ENCODE measurements at regions not wholly inside any gene's neighbourhood (a gene's known extent, or its start where the extent isn't known, plus 50 kb on each side); places are given as distances from the start of the nearest gene placed in this dataset.

DNA sequence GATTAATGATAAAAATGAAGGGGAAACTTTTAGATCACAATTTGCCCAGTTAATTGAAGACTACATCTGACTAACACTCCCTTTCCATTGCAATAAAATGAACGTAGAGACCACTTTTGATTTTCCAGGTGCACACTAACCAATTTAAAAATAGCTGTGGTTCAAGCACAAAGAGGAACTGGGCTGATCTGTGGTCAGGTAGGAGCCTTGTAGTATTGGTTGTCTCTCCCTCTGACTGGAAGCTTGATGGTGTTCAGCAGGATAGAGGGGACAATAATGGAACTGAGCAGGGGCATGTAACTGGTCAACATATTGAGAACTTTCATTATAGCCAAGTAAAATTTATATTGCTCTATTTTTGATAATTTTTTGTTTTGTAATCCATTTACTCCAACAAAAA lies 886.8 kb upstream of the SEMA6A start:
- TF ChIP-seq, protein P1, sequence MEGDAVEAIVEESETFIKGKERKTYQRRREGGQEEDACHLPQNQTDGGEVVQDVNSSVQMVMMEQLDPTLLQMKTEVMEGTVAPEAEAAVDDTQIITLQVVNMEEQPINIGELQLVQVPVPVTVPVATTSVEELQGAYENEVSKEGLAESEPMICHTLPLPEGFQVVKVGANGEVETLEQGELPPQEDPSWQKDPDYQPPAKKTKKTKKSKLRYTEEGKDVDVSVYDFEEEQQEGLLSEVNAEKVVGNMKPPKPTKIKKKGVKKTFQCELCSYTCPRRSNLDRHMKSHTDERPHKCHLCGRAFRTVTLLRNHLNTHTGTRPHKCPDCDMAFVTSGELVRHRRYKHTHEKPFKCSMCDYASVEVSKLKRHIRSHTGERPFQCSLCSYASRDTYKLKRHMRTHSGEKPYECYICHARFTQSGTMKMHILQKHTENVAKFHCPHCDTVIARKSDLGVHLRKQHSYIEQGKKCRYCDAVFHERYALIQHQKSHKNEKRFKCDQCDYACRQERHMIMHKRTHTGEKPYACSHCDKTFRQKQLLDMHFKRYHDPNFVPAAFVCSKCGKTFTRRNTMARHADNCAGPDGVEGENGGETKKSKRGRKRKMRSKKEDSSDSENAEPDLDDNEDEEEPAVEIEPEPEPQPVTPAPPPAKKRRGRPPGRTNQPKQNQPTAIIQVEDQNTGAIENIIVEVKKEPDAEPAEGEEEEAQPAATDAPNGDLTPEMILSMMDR (IDR thresholded peaks at IDR 0.05; ENCODE audit: borderline replicate concordance, control extremely low read depth, extremely low read depth, insufficient read depth, missing control alignments): no peak
- DNase-seq (ENCODE audit: low spot score): no peak
- in situ Hi-C loops (cut with MboI; ENCODE audit: low sequenced_read_pairs, unreplicated experiment): no loop called here

DNA sequence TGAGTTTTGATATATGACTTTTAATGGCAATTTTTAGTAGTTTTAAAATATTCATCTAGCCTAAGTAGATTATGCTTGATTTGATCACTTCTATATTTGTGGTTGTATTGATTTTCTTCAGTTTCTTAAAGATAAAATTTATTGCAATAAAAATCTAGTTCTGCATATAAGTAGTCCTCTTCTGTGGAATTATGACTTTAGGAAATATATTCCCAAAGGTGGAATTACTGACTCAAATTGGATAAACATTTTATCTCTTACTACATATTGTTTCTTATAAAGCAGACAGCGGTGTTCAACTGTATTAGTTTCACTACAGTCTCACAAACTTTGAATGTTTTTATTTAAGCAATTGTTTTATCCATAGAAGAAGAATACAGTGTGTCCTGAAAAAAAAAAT lies 883.0 kb upstream of the SEMA6A start:
- no peak for DNase-seq (ENCODE audit: low spot score)
- in situ Hi-C loops (cut with MboI; ENCODE audit: low sequenced_read_pairs, unreplicated experiment): no loop called here
- TF ChIP-seq, protein P1 (IDR thresholded peaks at IDR 0.05; ENCODE audit: borderline replicate concordance, control extremely low read depth, extremely low read depth, insufficient read depth, missing control alignments): no peak

DNA sequence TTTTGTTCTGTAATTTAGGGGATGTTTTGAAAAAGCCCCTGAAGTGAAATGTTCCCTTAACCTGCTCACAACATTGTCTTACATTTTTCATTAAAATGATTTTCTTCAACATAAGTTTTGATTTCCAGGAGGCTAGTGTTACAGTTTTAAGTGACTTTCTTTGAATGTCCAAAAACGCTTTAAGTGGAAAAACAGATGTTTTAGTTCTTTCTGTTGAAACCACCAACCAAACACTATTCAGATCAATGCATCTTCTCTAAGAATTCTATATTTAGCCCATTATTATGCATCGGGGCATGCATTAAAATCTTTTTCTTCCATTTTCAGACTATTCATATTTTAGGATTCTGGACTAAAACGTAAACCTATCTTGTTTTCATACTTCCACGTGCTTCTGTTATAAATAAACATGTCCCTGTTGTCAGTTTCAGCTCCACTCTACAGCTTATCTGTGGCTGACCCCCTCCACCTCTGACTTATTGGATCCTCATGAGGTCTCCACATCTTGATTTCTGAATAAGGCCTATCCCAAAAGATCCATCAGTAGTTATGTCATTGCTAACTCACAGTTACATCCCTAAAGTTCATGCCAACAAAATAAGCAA lies 882.3 kb upstream of the SEMA6A start:
- TF ChIP-seq, protein P1 (IDR thresholded peaks at IDR 0.05; ENCODE audit: borderline replicate concordance, control extremely low read depth, extremely low read depth, insufficient read depth, missing control alignments): no peak
- DNase-seq (ENCODE audit: low spot score): no peak
- in situ Hi-C loops (cut with MboI; ENCODE audit: low sequenced_read_pairs, unreplicated experiment): no loop called here

DNA sequence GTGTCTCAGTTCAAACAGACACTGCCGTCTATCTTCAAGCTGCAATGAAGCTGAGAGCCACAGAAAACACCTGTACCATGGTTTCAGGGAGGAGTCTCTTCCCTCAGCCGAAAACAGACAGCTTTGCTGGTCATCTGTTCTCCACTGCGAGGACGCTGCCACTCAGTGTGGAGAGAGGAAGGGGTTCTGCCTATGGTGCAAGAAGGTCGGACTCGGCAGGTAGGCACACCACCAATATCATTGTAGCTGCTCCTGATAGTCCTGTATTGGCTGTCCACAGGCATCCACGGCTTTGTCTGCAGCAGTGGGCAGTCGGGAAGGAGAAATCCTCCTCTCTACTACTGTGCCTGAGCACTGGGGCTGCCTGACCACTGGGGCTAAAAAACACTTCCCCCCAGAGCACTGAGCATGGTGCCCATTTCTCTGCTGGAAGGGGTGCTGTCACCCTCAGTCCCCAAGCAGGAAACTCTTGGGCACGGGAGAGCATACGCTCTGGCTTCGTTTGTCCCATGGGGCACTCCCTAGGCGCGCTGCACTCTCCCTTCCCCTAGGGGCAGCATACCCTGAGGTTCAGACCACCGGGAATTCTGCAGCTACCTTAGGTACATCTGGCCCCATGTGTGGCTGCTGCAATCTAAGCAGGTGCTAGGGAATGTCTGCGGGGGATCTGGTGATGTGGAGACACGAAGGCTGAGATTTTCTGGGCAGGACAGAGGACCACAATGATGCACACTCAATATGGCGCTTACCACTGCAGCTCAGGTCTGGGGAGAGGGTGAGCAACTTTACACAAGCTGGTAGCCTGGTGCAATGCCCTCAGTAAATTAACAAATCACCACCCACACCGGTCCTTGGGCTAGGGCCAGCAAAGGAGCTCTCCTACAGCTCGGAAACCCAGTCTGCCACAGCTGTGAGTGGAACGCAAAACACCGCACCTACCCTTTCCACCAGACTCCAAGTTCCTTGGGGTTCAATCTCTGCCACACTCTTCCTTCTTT lies 880.9 kb upstream of the SEMA6A start:
- DNase-seq (ENCODE audit: low spot score): no peak
- TF ChIP-seq, protein P1 (IDR thresholded peaks at IDR 0.05; ENCODE audit: borderline replicate concordance, control extremely low read depth, extremely low read depth, insufficient read depth, missing control alignments): no peak
- in situ Hi-C loops (cut with MboI; ENCODE audit: low sequenced_read_pairs, unreplicated experiment): no loop called here

GRCh38 chr5:117454716-117455212 lies 880.1 kb upstream of the SEMA6A start:
- in situ Hi-C loops (cut with MboI; ENCODE audit: low sequenced_read_pairs, unreplicated experiment): no loop called here
- peak; percentile 36 for DNase-seq (ENCODE audit: low spot score)
- TF ChIP-seq, protein P1 (IDR thresholded peaks at IDR 0.05; ENCODE audit: borderline replicate concordance, control extremely low read depth, extremely low read depth, insufficient read depth, missing control alignments): peak; percentile 84

DNA sequence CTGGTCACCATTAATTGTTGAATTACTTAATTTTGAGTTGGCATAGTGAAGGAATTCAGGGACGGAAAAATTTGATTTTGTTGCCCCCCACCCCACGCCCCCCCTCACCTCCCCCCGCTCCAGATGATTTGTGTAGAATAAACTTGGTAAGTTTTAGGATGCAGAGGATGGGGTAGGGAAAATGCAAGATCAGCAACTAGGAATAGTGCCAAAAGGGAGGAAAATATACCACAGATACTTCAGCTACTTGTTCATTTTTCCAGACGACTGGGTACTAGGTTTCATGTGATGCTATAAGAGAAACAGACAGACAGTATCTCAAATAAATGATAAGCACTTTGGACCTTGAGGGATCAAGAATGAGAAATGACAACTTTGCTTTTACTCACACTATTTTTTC lies 862.2 kb upstream of the SEMA6A start:
- TF ChIP-seq, protein P1 (IDR thresholded peaks at IDR 0.05; ENCODE audit: borderline replicate concordance, control extremely low read depth, extremely low read depth, insufficient read depth, missing control alignments): no peak
- in situ Hi-C loops (cut with MboI; ENCODE audit: low sequenced_read_pairs, unreplicated experiment): no loop called here
- DNase-seq (ENCODE audit: low spot score): no peak
